H1 (cell line): ENCODE measurements at regions not wholly inside any gene's neighbourhood (a gene's known extent, or its start where the extent isn't known, plus 50 kb on each side); places are given as distances from the start of the nearest gene placed in this dataset.

Experiments
- BCL11A ChIP-seq, 2 experiments: IDR thresholded peaks; one replicate each; pipeline ENCODE4 v1.6.1; 2011; ENCODE audit warnings: low read depth in 2 of 2, low read length in 2 of 2, mild to moderate bottlenecking in 2 of 2
- CTBP2 ChIP-seq: IDR thresholded peaks from 2 replicates; pipeline ENCODE4 v1.7.0; 2011; ENCODE audit warnings: borderline replicate concordance, mild to moderate bottlenecking, moderate library complexity, mixed read lengths, low read length; ENCODE audit not compliant: insufficient read depth, insufficient read length
- GTF2F1 ChIP-seq: IDR thresholded peaks from 2 replicates; pipeline ENCODE4 v1.6.1; 2012; ENCODE audit warnings: low read depth, low read length, improper control_type of control experiment, borderline replicate concordance
- RAD21 ChIP-seq, 2 experiments: IDR thresholded peaks in 1 of 2; conservative IDR thresholded peaks in 1 of 2; 2 replicates each; pipeline ENCODE4 v1.6.1; 2011; ENCODE audit warnings: low read depth in 2 of 2, low read length in 2 of 2, improper control_type of control experiment in 1 of 2, inconsistent platforms in 1 of 2, mild to moderate bottlenecking in 1 of 2, moderate library complexity in 1 of 2
- TAF1 ChIP-seq: IDR thresholded peaks from 2 replicates; pipeline ENCODE4 v1.6.1; 2011; ENCODE audit warnings: mild to moderate bottlenecking, low read depth, low read length
- ZNF274 ChIP-seq: IDR thresholded peaks from 2 replicates; pipeline ENCODE4 v1.7.0; 2012; ENCODE audit warnings: low read length, borderline replicate concordance; ENCODE audit errors: extremely low read depth

GRCh38 chr3:135871311-135871710, 94.2 kb upstream of the PPP2R3A start (continued):
- no peak for TF ChIP-seq ZNF274
- no peak for TF ChIP-seq RAD21 (IDR thresholded peaks at IDR 0.05 in 1 of 2, conservative IDR thresholded peaks at IDR 0.05 in 1 of 2; ENCODE audit: low read depth in 2 of 2, low read length in 2 of 2)
- TF ChIP-seq CTBP2, result no peak
- no peak for TF ChIP-seq GTF2F1
- TF ChIP-seq BCL11A (IDR thresholded peaks at IDR 0.05; ENCODE audit: low read depth in 2 of 2, low read length in 2 of 2), result no peak
- no peak for TF ChIP-seq TAF1
